ENCODE measurements at regions not wholly inside any gene's neighbourhood (a gene's known extent, or its start where the extent isn't known, plus 50 kb on each side); places are given as distances from the start of the nearest gene placed in this dataset.

DNA sequence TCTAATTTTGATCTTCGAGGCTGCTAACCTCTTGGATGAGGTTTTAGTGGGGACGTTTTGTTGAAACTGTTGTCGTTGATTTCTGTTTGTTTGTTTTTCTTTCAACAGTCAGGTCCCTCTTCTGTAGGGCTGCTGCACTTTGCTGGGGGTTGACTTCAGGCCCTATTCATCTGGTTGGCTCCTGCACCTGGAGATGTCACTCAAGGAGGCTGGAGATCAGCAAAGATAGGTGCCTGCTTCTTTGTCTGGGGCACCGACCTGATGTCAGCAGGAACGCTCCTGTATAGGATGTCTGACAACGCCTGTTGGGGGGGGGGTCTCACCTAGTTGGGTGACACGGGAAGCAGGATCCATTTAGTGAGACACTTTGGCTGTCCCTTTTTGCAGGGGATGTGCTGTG is 915.6 kb upstream of the CHAC2 start:
- H3K36me3 ChIP-seq: no peaks in the 10 kb centered on the region
- intact Hi-C loops (cut with DNase I): no loop called here
- WGBS, 2 donors: 92% methylated on average over 7 of the region's 7 CpGs
- H3K27me3 ChIP-seq: no peaks in the 10 kb centered on the region
- H3K4me1 ChIP-seq: no peaks in the 10 kb centered on the region
- DNase-seq (no peak), ATAC-seq (no peak)
- peaks cover 0 to 63% (median 4%) of the 10 kb centered on the region in 11 donors for H3K9me3 ChIP-seq
- TF ChIP-seq, protein P1, sequence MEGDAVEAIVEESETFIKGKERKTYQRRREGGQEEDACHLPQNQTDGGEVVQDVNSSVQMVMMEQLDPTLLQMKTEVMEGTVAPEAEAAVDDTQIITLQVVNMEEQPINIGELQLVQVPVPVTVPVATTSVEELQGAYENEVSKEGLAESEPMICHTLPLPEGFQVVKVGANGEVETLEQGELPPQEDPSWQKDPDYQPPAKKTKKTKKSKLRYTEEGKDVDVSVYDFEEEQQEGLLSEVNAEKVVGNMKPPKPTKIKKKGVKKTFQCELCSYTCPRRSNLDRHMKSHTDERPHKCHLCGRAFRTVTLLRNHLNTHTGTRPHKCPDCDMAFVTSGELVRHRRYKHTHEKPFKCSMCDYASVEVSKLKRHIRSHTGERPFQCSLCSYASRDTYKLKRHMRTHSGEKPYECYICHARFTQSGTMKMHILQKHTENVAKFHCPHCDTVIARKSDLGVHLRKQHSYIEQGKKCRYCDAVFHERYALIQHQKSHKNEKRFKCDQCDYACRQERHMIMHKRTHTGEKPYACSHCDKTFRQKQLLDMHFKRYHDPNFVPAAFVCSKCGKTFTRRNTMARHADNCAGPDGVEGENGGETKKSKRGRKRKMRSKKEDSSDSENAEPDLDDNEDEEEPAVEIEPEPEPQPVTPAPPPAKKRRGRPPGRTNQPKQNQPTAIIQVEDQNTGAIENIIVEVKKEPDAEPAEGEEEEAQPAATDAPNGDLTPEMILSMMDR (IDR thresholded peaks at IDR 0.05): no peak
- no peak overlapping the region for H3K27ac ChIP-seq
- H3K4me3 ChIP-seq: no peak overlapping the region

DNA sequence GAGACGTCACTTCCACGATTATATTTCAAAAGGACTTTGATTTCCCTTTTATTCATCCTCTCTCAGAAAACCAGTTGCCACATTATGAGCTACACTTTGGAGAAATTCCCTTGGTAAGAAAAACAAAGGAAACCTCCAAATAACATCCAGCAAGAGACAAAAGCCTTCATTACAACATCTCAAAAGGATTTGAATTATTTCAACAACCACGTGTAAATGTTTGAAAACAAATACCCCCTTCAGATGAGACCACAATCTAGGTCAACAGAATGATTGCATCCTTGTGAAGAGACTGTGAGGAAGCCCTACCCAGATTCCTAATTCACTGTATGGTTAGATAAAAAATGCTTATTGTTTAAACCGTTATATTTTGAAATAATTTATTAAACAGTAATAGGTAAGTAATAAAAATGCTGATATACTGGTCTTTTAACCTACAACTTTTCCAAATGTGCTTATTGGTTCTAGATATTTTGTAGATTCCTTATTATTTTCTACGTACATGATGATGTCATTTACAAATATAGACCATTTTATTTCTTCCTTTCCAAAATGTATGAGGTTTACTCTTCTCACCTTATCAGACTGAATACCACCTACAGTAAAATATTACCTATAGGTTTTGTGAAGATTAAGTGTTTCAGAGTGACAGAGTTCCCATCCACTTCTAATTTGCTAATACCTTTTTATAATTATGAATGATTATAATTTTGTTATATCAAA is 922.7 kb upstream of the CHAC2 start:
- WGBS, 2 donors: 67 to 74% methylated on average over 5 of the region's 5 CpGs
- H3K27ac ChIP-seq: no peak overlapping the region
- TF ChIP-seq, protein P1 (IDR thresholded peaks at IDR 0.05): no peak
- ATAC-seq (no peak), DNase-seq (no peak)
- H3K4me1 ChIP-seq: no peaks in the 10 kb centered on the region
- no peak overlapping the region for H3K4me3 ChIP-seq
- peaks cover 0 to 25% (median 0%) of the 10 kb centered on the region in 11 donors for H3K9me3 ChIP-seq
- intact Hi-C loops (cut with DNase I): no loop called here
- H3K36me3 ChIP-seq: no peaks in the 10 kb centered on the region
- no peaks in the 10 kb centered on the region for H3K27me3 ChIP-seq

DNA sequence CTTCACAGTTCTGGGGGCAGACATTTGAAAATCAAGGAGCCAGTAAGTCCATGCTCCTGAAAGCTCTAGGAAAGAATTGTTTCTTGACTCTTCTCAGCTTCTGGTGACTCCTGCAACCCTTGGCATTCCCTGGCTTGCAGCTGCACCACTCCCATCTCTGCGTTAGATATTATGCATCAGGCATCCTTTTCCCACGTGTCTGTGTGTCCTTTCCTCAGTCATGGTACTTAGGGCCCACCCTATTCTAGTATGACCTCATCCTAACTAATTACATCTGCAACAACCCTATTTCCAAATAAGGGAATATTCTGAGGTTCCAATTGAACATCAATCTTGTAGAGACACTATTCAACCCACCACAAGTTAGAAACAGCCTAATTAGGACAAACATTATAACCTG is 931.7 kb upstream of the CHAC2 start:
- TF ChIP-seq, protein P1 (IDR thresholded peaks at IDR 0.05): no peak
- Histone ChIP-seq H3K27me3 (no peaks in the 10 kb centered on the region), H3K9me3 (no peaks in the 10 kb centered on the region), H3K4me3 (no peak overlapping the region), H3K36me3 (no peaks in the 10 kb centered on the region), H3K4me1 (no peaks in the 10 kb centered on the region), H3K27ac (no peak overlapping the region)
- no peak for ATAC-seq
- intact Hi-C loops (cut with DNase I): no loop called here
- DNase-seq: no peak
- WGBS, 2 donors: 73 to 77% methylated on average over 2 of the region's 2 CpGs

DNA sequence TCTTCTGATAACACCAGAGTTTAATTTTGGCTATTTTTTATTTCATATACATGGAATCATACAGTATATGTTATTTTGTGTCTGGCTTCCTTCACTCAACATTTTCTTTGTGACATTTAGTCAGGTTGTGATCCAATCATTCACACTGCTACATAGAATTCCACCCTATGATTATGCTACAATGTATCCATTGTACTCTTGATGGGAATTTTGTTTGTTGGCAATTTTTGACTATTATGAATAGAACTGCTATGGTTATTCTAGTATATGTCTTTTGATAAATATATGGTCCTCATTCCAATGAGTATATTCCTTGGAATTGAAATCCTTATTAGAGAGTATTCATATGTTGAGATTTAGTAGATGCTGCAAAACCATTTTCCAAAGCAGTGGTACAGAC is 936.4 kb upstream of the CHAC2 start:
- Histone ChIP-seq H3K9me3 (no peaks in the 10 kb centered on the region), H3K27me3 (no peaks in the 10 kb centered on the region), H3K36me3 (no peaks in the 10 kb centered on the region), H3K4me1 (no peaks in the 10 kb centered on the region), H3K27ac (no peak overlapping the region), H3K4me3 (no peak overlapping the region)
- TF ChIP-seq, protein P1 (IDR thresholded peaks at IDR 0.05): no peak
- DNase-seq (no peak), ATAC-seq (no peak)
- intact Hi-C loops (cut with DNase I): no loop called here
